Esophagus squamous epithelium (tissue), 5 donors: ENCODE measurements at regions not wholly inside any gene's neighbourhood (a gene's known extent, or its start where the extent isn't known, plus 50 kb on each side); places are given as distances from the start of the nearest gene placed in this dataset.
"Not testable (repeated sequence)": the region's sequence is repeated elsewhere in the genome, so short reads cannot be mapped to it uniquely, and the experiment has no call there.

ENCODE experiments used
- DNase-seq: peaks from one replicate; lab custom pipeline; 2025; lab: John Stamatoyannopoulos, UW
- H3K27ac ChIP-seq, 4 donors: fragments of 200-600 bp; sonication (generic); one replicate each; pipeline ENCODE4 v1.5.1; 2016 to 2019; ENCODE audit warnings: mild to moderate bottlenecking in 1 of 4
- H3K27me3 ChIP-seq, 4 donors: fragments of 200-600 bp; sonication (generic); 1 replicate in 3 of 4; 2 replicates in 1 of 4; pipeline versions ENCODE4 v1.5.1 to v1.6.0; 2017 to 2021; ENCODE audit warnings: antibody characterized with exemption in 1 of 4
- H3K36me3 ChIP-seq, 3 donors: fragments of 200-600 bp; sonication (generic); one replicate each; pipeline ENCODE4 v1.5.1; 2016 to 2019
- H3K4me1 ChIP-seq, 3 donors: fragments of 200-600 bp; sonication (generic); one replicate each; pipeline ENCODE4 v1.5.1; 2017 to 2019
- H3K4me3 ChIP-seq, 4 donors: fragments of 200-600 bp; sonication (generic); 1 replicate in 3 of 4; 2 replicates in 1 of 4; pipeline ENCODE4 v1.5.1; 2016 to 2019; ENCODE audit warnings: mild to moderate bottlenecking in 2 of 4, moderate library complexity in 1 of 4
- H3K9me3 ChIP-seq, 3 donors: fragments of 200-600 bp; sonication (generic); one replicate each; pipeline ENCODE4 v1.5.1; 2016 to 2019
- CTCF ChIP-seq, 6 experiments: fragments of 450-650 bp in 4 of 6; fragments of 200-600 bp in 2 of 6; sonication (generic) in 2 of 6; IDR thresholded peaks; one replicate each; pipeline ENCODE4 v1.5.1; 2016 to 2019; ENCODE audit warnings: antibody characterized with exemption in 6 of 6, mild to moderate bottlenecking in 4 of 6, moderate library complexity in 4 of 6
- POLR2A ChIP-seq, 4 donors: fragments of 450-650 bp; IDR thresholded peaks; one replicate each; pipeline ENCODE4 v1.6.1; 2017; ENCODE audit warnings: antibody characterized with exemption in 4 of 4, mild to moderate bottlenecking in 4 of 4, moderate library complexity in 3 of 4
- WGBS, 2 donors: methylation state at CpG; one replicate each; pipeline ENCODE4 v1.1.5; 2018; 5-methylcytosine and 5-hydroxymethylcytosine counted together
- intact Hi-C: fragments of 100-400 bp; cut with DNase I; formaldehyde crosslinking; loops from one replicate; pipeline ENCODE4 v1.15.0; 2022
- donor health status: DM: yes; HTN: yes; CAD: no.

- intact Hi-C loops = not testable (repeated sequence)
Measured at GRCh38 chr7:32765649-32766251, 125.8 kb downstream of the KBTBD2 start.

GRCh38 chr7:32765185-32765584, 126.4 kb downstream of the KBTBD2 start:
- peaks cover 0 to 13% (median 0%) of the 10 kb centered on the region in 4 donors for H3K27me3 ChIP-seq
- H3K9me3 ChIP-seq = no peaks in the 10 kb centered on the region
- WGBS, 2 donors = 87 to 91% methylated on average over 3 of the region's 3 CpGs
- no peaks in the 10 kb centered on the region for H3K36me3 ChIP-seq
- H3K4me3 ChIP-seq = no peak overlapping the region
- DNase-seq = no peak
- peaks cover 0 to 8% (median 0%) of the 10 kb centered on the region in 3 donors for H3K4me1 ChIP-seq
- intact Hi-C loops = no loop called here
- TF ChIP-seq POLR2A (IDR thresholded peaks at IDR 0.05) (no peak), CTCF (IDR thresholded peaks at IDR 0.05) (no peak)
- H3K27ac ChIP-seq = no peak overlapping the region

More at GRCh38 chr7:32765649-32766251, 125.8 kb downstream of the KBTBD2 start:
- not testable (repeated sequence) for H3K27ac ChIP-seq, H3K36me3 ChIP-seq, H3K9me3 ChIP-seq, H3K4me1 ChIP-seq, H3K4me3 ChIP-seq, DNase-seq
- peak in 4 of 6 experiments; percentile 24 to 50 (median 34) for TF ChIP-seq CTCF (IDR thresholded peaks at IDR 0.05)
- WGBS, 2 donors = 20 to 31% methylated on average over 4 of the region's 4 CpGs
- peaks cover 0 to 13% (median 0%) of the 10 kb centered on the region in 4 donors for H3K27me3 ChIP-seq

GRCh38 chr7:32762925-32763293, 128.7 kb downstream of the KBTBD2 start:
- intact Hi-C loops = no loop called here
- Histone ChIP-seq H3K9me3 (no peaks in the 10 kb centered on the region), H3K36me3 (no peaks in the 10 kb centered on the region), H3K4me3 (no peak overlapping the region), H3K27ac (no peak overlapping the region), H3K27me3 (peaks cover 0 to 13% (median 0%) of the 10 kb centered on the region in 4 donors), H3K4me1 (peaks cover 0 to 8% (median 0%) of the 10 kb centered on the region in 3 donors)
- DNase-seq = no peak
- 72 to 74% methylated on average over 6 to 22 of the region's 23 CpGs for WGBS, 2 donors
- no peak for TF ChIP-seq POLR2A (IDR thresholded peaks at IDR 0.05)
- TF ChIP-seq CTCF (IDR thresholded peaks at IDR 0.05) = no peak

- H3K27ac ChIP-seq, intact Hi-C loops, DNase-seq, H3K4me1 ChIP-seq, H3K36me3 ChIP-seq, H3K9me3 ChIP-seq: not testable (repeated sequence)
- WGBS, 2 donors = 52 to 54% methylated on average over 29 of the region's 29 CpGs
- H3K4me3 ChIP-seq = peak overlapping the region in 1 of 4 donors; percentile 4
- peaks cover 0 to 13% (median 0%) of the 10 kb centered on the region in 4 donors for H3K27me3 ChIP-seq
Measured at GRCh38 chr7:32762206-32762924, 129.2 kb downstream of the KBTBD2 start.

- WGBS, 2 donors = 35 to 65% methylated on average over 8 to 13 of the region's 46 CpGs
- H3K4me3 ChIP-seq = peak overlapping the region in 2 of 4 donors; percentile 4 to 26
- peaks cover 0 to 13% (median 0%) of the 10 kb centered on the region in 4 donors for H3K27me3 ChIP-seq
- TF ChIP-seq CTCF (IDR thresholded peaks at IDR 0.05) = no peak
- TF ChIP-seq POLR2A (IDR thresholded peaks at IDR 0.05) = no peak
- H3K27ac ChIP-seq = no peak overlapping the region
- intact Hi-C loops = no loop called here
- peaks cover 0 to 8% (median 0%) of the 10 kb centered on the region in 3 donors for H3K4me1 ChIP-seq
- no peaks in the 10 kb centered on the region for H3K9me3 ChIP-seq
- H3K36me3 ChIP-seq = no peaks in the 10 kb centered on the region
- DNase-seq = no peak
Measured at GRCh38 chr7:32761451-32762205, 129.9 kb downstream of the KBTBD2 start.

GRCh38 chr7:32760755-32761154, 130.8 kb downstream of the KBTBD2 start:
- H3K9me3 ChIP-seq, H3K4me3 ChIP-seq, H3K36me3 ChIP-seq, intact Hi-C loops, H3K27ac ChIP-seq, DNase-seq, H3K4me1 ChIP-seq: not testable (repeated sequence)
- H3K27me3 ChIP-seq = peaks cover 0 to 13% (median 0%) of the 10 kb centered on the region in 4 donors
- 88 to 90% methylated on average over 5 of the region's 5 CpGs for WGBS, 2 donors

- H3K27ac ChIP-seq, H3K4me3 ChIP-seq, H3K36me3 ChIP-seq, H3K9me3 ChIP-seq, intact Hi-C loops, DNase-seq, H3K4me1 ChIP-seq: not testable (repeated sequence)
- peaks cover 0 to 13% (median 0%) of the 10 kb centered on the region in 4 donors for H3K27me3 ChIP-seq
- WGBS, 2 donors = 70 to 81% methylated on average over 2 to 3 of the region's 3 CpGs
Measured at GRCh38 chr7:32759859-32760258, 131.7 kb downstream of the KBTBD2 start.

- DNase-seq, H3K4me3 ChIP-seq, H3K36me3 ChIP-seq, H3K9me3 ChIP-seq, H3K27me3 ChIP-seq, H3K27ac ChIP-seq, intact Hi-C loops, H3K4me1 ChIP-seq: not testable (repeated sequence)
- no CpG with 5 or more reads among the region's 29 CpGs for WGBS, 2 donors
Measured at GRCh38 chr7:32753872-32754271, 137.7 kb downstream of the KBTBD2 start.
